ENCODE measurements at regions not wholly inside any gene's neighbourhood (a gene's known extent, or its start where the extent isn't known, plus 50 kb on each side); places are given as distances from the start of the nearest gene placed in this dataset.

- TF ChIP-seq POLR2AphosphoS5 (IDR thresholded peaks at IDR 0.05; ENCODE audit: low read depth, low read length) (peak; percentile 37; the same call in 1 of the 2 replicates), EGR1 (IDR thresholded peaks at IDR 0.05; ENCODE audit: low read depth) (no peak), ELF1 (IDR thresholded peaks at IDR 0.05; ENCODE audit: borderline replicate concordance, low read depth) (no peak), SIN3A (IDR thresholded peaks at IDR 0.05; ENCODE audit: low read depth) (no peak)
These were observed 102.1 kb upstream of the MDFIC start (continued) for GRCh38 chr7:114819616-114820362.

- Histone ChIP-seq H3K9me3 (ENCODE audit: control insufficient read depth in 1 of 2, insufficient read depth in 1 of 2, low read depth in 1 of 2, low read length in 2 of 2) (no peaks in the 10 kb centered on the region), H3K27ac (ENCODE audit: low read depth, low read length) (no peak overlapping the region), H3K36me3 (ENCODE audit: control insufficient read depth in 1 of 2, insufficient read depth in 2 of 2, low read length in 2 of 2) (no peaks in the 10 kb centered on the region), H3K9ac (ENCODE audit: low read length) (no peak overlapping the region), H3K27me3 (ENCODE audit: insufficient read depth, low read length) (no peaks in the 10 kb centered on the region), H3K4me3 (replicated peaks in 1 of 2; ENCODE audit: low read depth in 1 of 2, low read length in 2 of 2) (no peak overlapping the region), H3K4me2 (ENCODE audit: low read length) (no peak overlapping the region), H3K79me2 (ENCODE audit: insufficient read depth, low read length) (no peaks in the 10 kb centered on the region), H4K20me1 (ENCODE audit: insufficient read depth) (no peaks in the 10 kb centered on the region), H3K4me1 (ENCODE audit: control insufficient read depth in 1 of 2, insufficient read depth in 2 of 2, low read length in 2 of 2) (peaks cover 9 to 25% of the 10 kb centered on the region in 2 experiments), H3K9me2 (ENCODE audit: insufficient read depth) (no peaks in the 10 kb centered on the region), H2AFZ (ENCODE audit: low read depth, low read length, poor library complexity, severe bottlenecking) (no peak overlapping the region)
- BruUV-seq (replicated peaks): no TSS peak
- CTCF ChIA-PET: no interaction called here
- DNase-seq (ENCODE audit: low read depth, low spot score) (no peak), ATAC-seq (no peak)
- intact Hi-C loops (cut with micrococcal nuclease): no loop called here
- RAD21 ChIA-PET (ENCODE audit: low non-redundant PET in 1 of 2, low total read pairs in 2 of 2, uncharacterized antibody in 2 of 2, unreplicated experiment in 2 of 2): no interaction called here
- POLR2A ChIA-PET: interaction anchor here (0.7 kb wide), 1 partner anchor 151 kb away, joined by 5 read pairs; no protein-coding TSS in a partner anchor
- no peak for TF ChIP-seq CEBPB (IDR thresholded peaks at IDR 0.05; ENCODE audit: low read depth)
- no peak for TF ChIP-seq EZH2 (IDR thresholded peaks at IDR 0.05)
- TF ChIP-seq ATF3 (IDR thresholded peaks at IDR 0.05): no peak
- no peak for TF ChIP-seq POLR2A (IDR thresholded peaks at IDR 0.05; ENCODE audit: borderline replicate concordance, extremely low read depth, insufficient read depth, insufficient read length)
- TF ChIP-seq FOSL1 (IDR thresholded peaks at IDR 0.05; ENCODE audit: low read depth): no peak
- TF ChIP-seq EZH2phosphoT487 (IDR thresholded peaks at IDR 0.05; ENCODE audit: borderline replicate concordance): no peak
- no peak for TF ChIP-seq SIN3A (IDR thresholded peaks at IDR 0.05; ENCODE audit: low read depth)
- no peak for TF ChIP-seq POLR2AphosphoS5 (IDR thresholded peaks at IDR 0.05; ENCODE audit: low read depth, low read length)
- TF ChIP-seq MAX (IDR thresholded peaks at IDR 0.05): no peak
- no peak for TF ChIP-seq REST (IDR thresholded peaks at IDR 0.05; ENCODE audit: low read depth)
- TF ChIP-seq ZFX (IDR thresholded peaks at IDR 0.05): no peak
- TF ChIP-seq YY1 (IDR thresholded peaks at IDR 0.05; ENCODE audit: extremely low read depth, insufficient replicate concordance, low read depth, low read length): no peak
- TF ChIP-seq JUND (IDR thresholded peaks at IDR 0.05): no peak
- no peak for TF ChIP-seq SRF (IDR thresholded peaks at IDR 0.05; ENCODE audit: low read depth)
- TF ChIP-seq ZNF274 (IDR thresholded peaks at IDR 0.05; ENCODE audit: low read depth, low read length): no peak
- TF ChIP-seq CTCF (IDR thresholded peaks at IDR 0.05 in 2 of 3, conservative IDR thresholded peaks at IDR 0.05 in 1 of 3; ENCODE audit: borderline replicate concordance in 1 of 3, insufficient read depth in 1 of 3, low read depth in 2 of 3, low read length in 2 of 3): no peak
- no peak for TF ChIP-seq TCF7L2 (IDR thresholded peaks at IDR 0.05; ENCODE audit: borderline replicate concordance, extremely low read depth, insufficient read depth, insufficient read length)
These were observed 100.6 kb upstream of the MDFIC start for GRCh38 chr7:114821030-114821900.

Measured in HCT116 (cell line).